ENCODE measurements at regions not wholly inside any gene's neighbourhood (a gene's known extent, or its start where the extent isn't known, plus 50 kb on each side); places are given as distances from the start of the nearest gene placed in this dataset.
"Not testable (repeated sequence)": the region's sequence is repeated elsewhere in the genome, so short reads cannot be mapped to it uniquely, and the experiment has no call there.

DNA sequence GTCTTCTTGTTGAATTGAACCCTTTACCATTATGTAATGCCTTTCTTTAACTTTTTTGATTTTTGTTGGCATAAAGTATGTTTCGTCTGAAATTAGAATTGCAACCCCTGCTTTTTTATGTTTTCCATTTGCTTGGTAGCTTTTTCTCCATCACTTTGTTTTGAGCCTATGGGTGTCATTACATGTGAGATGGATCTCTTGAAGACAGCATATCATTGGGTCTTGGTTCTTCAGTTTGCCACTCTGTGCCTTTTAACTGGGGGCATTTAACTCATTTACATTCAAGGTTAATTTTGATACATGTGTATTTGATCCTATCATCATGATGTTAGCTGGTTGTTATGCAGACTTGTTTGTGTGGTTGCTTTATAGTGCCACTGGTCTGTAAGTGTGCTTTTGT lies 489.4 kb upstream of the TNP1 start:
- Histone ChIP-seq H3K27ac (ENCODE audit: low read length) (no peak overlapping the region), H3K9me3 (ENCODE audit: insufficient read depth, low read length, severe bottlenecking) (no peaks in the 10 kb centered on the region), H3K4me2 (ENCODE audit: insufficient read depth, low read length) (no peak overlapping the region), H3K9ac (ENCODE audit: low read depth, low read length) (no peak overlapping the region), H2AFZ (ENCODE audit: low read depth, low read length) (no peak overlapping the region), H3K36me3 (ENCODE audit: insufficient read depth, low read length) (no peaks in the 10 kb centered on the region), H3K4me1 (ENCODE audit: insufficient read depth, low read length) (no peaks in the 10 kb centered on the region), H3K27me3 (ENCODE audit: insufficient read depth, low read length, poor library complexity) (no peaks in the 10 kb centered on the region), H4K20me1 (ENCODE audit: insufficient read depth, low read length) (no peaks in the 10 kb centered on the region), H3K79me2 (ENCODE audit: insufficient read depth, low read length) (no peaks in the 10 kb centered on the region), H3K4me3 (ENCODE audit: low read depth in 1 of 2, low read length in 2 of 2) (no peak overlapping the region)
- ATAC-seq (ENCODE audit: insufficient read depth, low read depth): no peak
- DNase-seq: no peak
- no peak for TF ChIP-seq EZH2 (IDR thresholded peaks at IDR 0.05; ENCODE audit: borderline replicate concordance, low read depth, low read length, severe bottlenecking)
- TF ChIP-seq, protein P1, sequence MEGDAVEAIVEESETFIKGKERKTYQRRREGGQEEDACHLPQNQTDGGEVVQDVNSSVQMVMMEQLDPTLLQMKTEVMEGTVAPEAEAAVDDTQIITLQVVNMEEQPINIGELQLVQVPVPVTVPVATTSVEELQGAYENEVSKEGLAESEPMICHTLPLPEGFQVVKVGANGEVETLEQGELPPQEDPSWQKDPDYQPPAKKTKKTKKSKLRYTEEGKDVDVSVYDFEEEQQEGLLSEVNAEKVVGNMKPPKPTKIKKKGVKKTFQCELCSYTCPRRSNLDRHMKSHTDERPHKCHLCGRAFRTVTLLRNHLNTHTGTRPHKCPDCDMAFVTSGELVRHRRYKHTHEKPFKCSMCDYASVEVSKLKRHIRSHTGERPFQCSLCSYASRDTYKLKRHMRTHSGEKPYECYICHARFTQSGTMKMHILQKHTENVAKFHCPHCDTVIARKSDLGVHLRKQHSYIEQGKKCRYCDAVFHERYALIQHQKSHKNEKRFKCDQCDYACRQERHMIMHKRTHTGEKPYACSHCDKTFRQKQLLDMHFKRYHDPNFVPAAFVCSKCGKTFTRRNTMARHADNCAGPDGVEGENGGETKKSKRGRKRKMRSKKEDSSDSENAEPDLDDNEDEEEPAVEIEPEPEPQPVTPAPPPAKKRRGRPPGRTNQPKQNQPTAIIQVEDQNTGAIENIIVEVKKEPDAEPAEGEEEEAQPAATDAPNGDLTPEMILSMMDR (IDR thresholded peaks at IDR 0.05; ENCODE audit: borderline replicate concordance, extremely low read depth, low read length, poor library complexity, severe bottlenecking): no peak

DNA sequence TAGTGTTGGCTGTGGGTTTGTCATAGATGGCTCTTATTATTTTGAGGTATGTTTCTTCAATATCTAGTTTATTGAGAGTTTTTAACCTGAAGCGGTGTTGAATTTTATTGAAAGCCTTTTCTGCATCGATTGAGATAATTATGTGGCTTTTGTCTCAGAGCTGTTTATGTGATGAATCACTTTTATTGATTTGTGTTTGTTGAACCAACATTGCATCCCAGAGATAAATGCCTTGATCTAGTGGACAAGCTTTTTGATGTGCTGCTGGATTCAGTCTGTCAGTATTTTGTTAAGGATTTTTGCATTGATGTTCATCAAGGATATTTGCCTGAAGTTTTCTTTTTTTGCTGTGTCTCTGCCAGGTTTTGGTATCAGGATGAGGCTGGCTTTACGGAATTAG lies 487.8 kb upstream of the TNP1 start:
- H3K9me3 ChIP-seq (ENCODE audit: insufficient read depth, low read length, severe bottlenecking); H3K27ac ChIP-seq (ENCODE audit: low read length); H3K9ac ChIP-seq (ENCODE audit: low read depth, low read length); ATAC-seq (ENCODE audit: insufficient read depth, low read depth); DNase-seq; H3K4me3 ChIP-seq (ENCODE audit: low read depth in 1 of 2, low read length in 2 of 2); H4K20me1 ChIP-seq (ENCODE audit: insufficient read depth, low read length); H3K79me2 ChIP-seq (ENCODE audit: insufficient read depth, low read length); H3K4me2 ChIP-seq (ENCODE audit: insufficient read depth, low read length); H3K4me1 ChIP-seq (ENCODE audit: insufficient read depth, low read length); H3K36me3 ChIP-seq (ENCODE audit: insufficient read depth, low read length); H2AFZ ChIP-seq (ENCODE audit: low read depth, low read length); H3K27me3 ChIP-seq (ENCODE audit: insufficient read depth, low read length, poor library complexity): not testable (repeated sequence)

DNA sequence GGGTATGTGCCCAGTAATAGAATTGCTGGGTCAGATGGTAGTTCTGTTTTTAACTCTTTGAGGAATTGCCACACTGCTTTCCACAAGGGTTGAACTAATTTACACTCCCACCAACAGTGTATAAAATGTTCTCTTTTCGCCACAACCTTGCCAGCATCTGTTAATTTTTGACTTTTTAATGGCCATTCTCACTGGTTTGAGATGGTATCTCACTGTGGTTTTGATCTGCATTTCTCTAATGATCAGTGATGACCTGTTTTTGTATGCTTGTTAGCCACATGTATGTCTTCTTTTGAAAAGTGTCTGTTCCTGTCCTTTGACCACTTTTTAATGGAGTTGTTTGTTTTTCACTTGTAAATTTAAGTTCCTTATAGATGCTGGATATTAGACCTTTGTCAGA lies 486.2 kb upstream of the TNP1 start:
- not testable (repeated sequence) for H3K27ac ChIP-seq (ENCODE audit: low read length); H3K36me3 ChIP-seq (ENCODE audit: insufficient read depth, low read length); H3K4me3 ChIP-seq (ENCODE audit: low read depth in 1 of 2, low read length in 2 of 2); H2AFZ ChIP-seq (ENCODE audit: low read depth, low read length); H4K20me1 ChIP-seq (ENCODE audit: insufficient read depth, low read length); DNase-seq; H3K79me2 ChIP-seq (ENCODE audit: insufficient read depth, low read length); H3K4me1 ChIP-seq (ENCODE audit: insufficient read depth, low read length); ATAC-seq (ENCODE audit: insufficient read depth, low read depth); H3K9ac ChIP-seq (ENCODE audit: low read depth, low read length); H3K4me2 ChIP-seq (ENCODE audit: insufficient read depth, low read length); H3K27me3 ChIP-seq (ENCODE audit: insufficient read depth, low read length, poor library complexity); H3K9me3 ChIP-seq (ENCODE audit: insufficient read depth, low read length, severe bottlenecking)

DNA sequence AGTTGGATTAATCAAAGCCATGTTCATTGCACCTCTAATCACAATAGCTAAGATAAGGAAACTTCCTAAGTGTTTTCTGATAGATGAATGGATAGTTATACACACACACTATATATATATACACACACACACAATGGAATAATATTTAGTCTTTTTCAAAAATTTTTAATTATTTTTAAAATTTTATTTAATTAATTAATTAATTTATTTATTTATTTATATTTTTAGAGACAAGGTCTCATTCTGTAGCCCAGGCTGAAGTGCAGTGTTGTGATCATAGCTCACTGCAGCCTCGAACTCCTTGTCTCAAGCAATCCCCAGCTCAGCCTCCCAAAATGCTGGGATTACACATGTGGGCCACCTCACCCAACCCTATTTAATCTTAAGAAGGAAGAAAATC lies 481.0 kb upstream of the TNP1 start:
- TF ChIP-seq, protein P1 (IDR thresholded peaks at IDR 0.05; ENCODE audit: borderline replicate concordance, extremely low read depth, low read length, poor library complexity, severe bottlenecking): no peak
- TF ChIP-seq EZH2 (IDR thresholded peaks at IDR 0.05; ENCODE audit: borderline replicate concordance, low read depth, low read length, severe bottlenecking): no peak
- H3K36me3 ChIP-seq (ENCODE audit: insufficient read depth, low read length): no peaks in the 10 kb centered on the region
- H3K9me3 ChIP-seq (ENCODE audit: insufficient read depth, low read length, severe bottlenecking): no peaks in the 10 kb centered on the region

More for the DNA sequence above, 481.0 kb upstream of the TNP1 start:
- H3K79me2 ChIP-seq (ENCODE audit: insufficient read depth, low read length): no peaks in the 10 kb centered on the region
- no peak overlapping the region for H3K9ac ChIP-seq (ENCODE audit: low read depth, low read length)
- H3K4me2 ChIP-seq (ENCODE audit: insufficient read depth, low read length): no peak overlapping the region
- H3K4me1 ChIP-seq (ENCODE audit: insufficient read depth, low read length): no peaks in the 10 kb centered on the region
- no peak overlapping the region for H3K27ac ChIP-seq (ENCODE audit: low read length)
- H4K20me1 ChIP-seq (ENCODE audit: insufficient read depth, low read length): no peaks in the 10 kb centered on the region
- DNase-seq (no peak), ATAC-seq (ENCODE audit: insufficient read depth, low read depth) (no peak)
- H3K27me3 ChIP-seq (ENCODE audit: insufficient read depth, low read length, poor library complexity): peaks cover 14% of the 10 kb centered on the region
- no peak overlapping the region for H3K4me3 ChIP-seq (ENCODE audit: low read depth in 1 of 2, low read length in 2 of 2)
- no peak overlapping the region for H2AFZ ChIP-seq (ENCODE audit: low read depth, low read length)
